ENCODE measurements at regions not wholly inside any gene's neighbourhood (a gene's known extent, or its start where the extent isn't known, plus 50 kb on each side); places are given as distances from the start of the nearest gene placed in this dataset.

DNA sequence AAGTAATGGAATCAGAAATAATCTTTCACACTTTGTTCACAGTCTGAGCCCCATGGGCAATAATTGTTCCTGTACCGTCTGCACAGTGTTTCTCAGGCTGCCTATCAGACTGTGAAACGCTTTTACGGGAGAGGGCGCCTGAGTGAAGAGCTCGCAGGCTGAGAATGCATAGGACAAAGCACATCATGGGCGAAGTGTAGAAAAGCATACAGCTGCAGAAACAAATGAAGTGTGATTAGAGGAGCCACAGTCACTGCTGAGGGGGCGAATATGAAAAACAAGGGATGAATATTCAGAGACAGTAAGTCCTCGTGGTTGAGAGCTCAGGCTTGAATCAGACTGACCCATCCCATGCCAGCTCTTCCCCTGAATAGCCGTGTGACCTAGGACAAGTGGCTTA, 438.4 kb upstream of the DCN start:
- peaks cover 24% of the 10 kb centered on the region for H3K4me1 Mint-ChIP-seq
- no peak for DNase-seq
- no peak overlapping the region for H3K4me3 Mint-ChIP-seq
- TF ChIP-seq CTCF (IDR thresholded peaks at IDR 0.05), result no peak
- H3K36me3 Mint-ChIP-seq (ENCODE audit: low read depth), result no peaks in the 10 kb centered on the region
- H3K27me3 Mint-ChIP-seq (ENCODE audit: low read depth, poor library complexity), result no peaks in the 10 kb centered on the region
- H3K9me3 Mint-ChIP-seq, result peaks cover 12% of the 10 kb centered on the region
- peak overlapping the region; percentile 50 for H3K27ac Mint-ChIP-seq

- TF ChIP-seq CTCF (IDR thresholded peaks at IDR 0.05), result no peak
- no peak for DNase-seq
- no peak overlapping the region for H3K4me3 Mint-ChIP-seq
- H3K27ac Mint-ChIP-seq, result no peak overlapping the region
- H3K27me3 Mint-ChIP-seq (ENCODE audit: low read depth, poor library complexity), result no peaks in the 10 kb centered on the region
- H3K36me3 Mint-ChIP-seq (ENCODE audit: low read depth), result no peaks in the 10 kb centered on the region
- peaks cover 27% of the 10 kb centered on the region for H3K4me1 Mint-ChIP-seq
- peaks cover 8% of the 10 kb centered on the region for H3K9me3 Mint-ChIP-seq
Measured at GRCh38 chr12:91620422-91620821, 437.8 kb upstream of the DCN start.

DNA sequence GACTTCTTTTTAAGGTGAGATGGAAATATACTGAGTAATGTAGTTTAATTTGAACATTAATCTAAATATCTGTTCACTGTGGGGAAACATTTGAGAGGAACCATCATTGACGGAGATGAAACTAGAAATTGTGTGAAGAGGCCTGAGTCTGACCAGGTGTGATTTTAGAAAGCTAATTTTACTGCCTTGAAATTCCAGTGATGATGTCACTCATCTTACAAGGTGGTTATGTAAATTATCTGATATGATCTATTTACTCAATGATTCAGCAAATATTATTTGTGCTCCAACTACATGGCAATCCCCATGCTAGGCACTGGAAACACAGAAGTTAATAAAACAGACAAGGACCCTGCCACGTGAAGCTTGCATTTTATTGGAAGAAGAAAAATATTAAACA, 435.7 kb upstream of the DCN start:
- H3K4me1 Mint-ChIP-seq, result peaks cover 33% of the 10 kb centered on the region
- no peak for DNase-seq
- H3K9me3 Mint-ChIP-seq, result no peaks in the 10 kb centered on the region
- H3K4me3 Mint-ChIP-seq, result no peak overlapping the region
- H3K27me3 Mint-ChIP-seq (ENCODE audit: low read depth, poor library complexity), result peaks cover 3% of the 10 kb centered on the region
- H3K36me3 Mint-ChIP-seq (ENCODE audit: low read depth), result no peaks in the 10 kb centered on the region
- no peak for TF ChIP-seq CTCF (IDR thresholded peaks at IDR 0.05)
- no peak overlapping the region for H3K27ac Mint-ChIP-seq

DNA sequence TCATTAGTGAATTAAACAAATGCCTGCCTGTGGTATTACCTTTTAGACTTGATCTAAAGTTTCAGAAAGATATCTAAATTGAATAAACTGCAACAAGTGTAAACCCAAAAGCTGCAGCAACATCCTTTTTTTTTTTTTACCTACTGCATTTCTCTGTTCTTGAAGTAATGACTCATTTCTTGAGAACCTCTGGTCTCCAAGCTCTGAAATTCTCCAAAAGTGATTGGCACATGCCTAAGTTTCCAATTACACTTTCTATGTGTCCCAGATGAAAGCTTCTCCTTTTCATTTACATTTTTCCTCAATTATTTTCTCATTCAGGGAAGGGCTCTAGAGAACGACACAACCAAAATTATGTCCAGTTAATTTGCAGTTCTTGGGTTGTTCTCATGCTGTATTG, 435.2 kb upstream of the DCN start:
- H3K27me3 Mint-ChIP-seq (ENCODE audit: low read depth, poor library complexity), result peaks cover 3% of the 10 kb centered on the region

GRCh38 chr12:91616416-91616815, 433.8 kb upstream of the DCN start:
- H3K36me3 Mint-ChIP-seq (ENCODE audit: low read depth), result no peaks in the 10 kb centered on the region
- H3K27me3 Mint-ChIP-seq (ENCODE audit: low read depth, poor library complexity), result peaks cover 7% of the 10 kb centered on the region
- no peaks in the 10 kb centered on the region for H3K9me3 Mint-ChIP-seq
- no peak overlapping the region for H3K27ac Mint-ChIP-seq
- no peak overlapping the region for H3K4me3 Mint-ChIP-seq
- no peak for DNase-seq
- peaks cover 24% of the 10 kb centered on the region for H3K4me1 Mint-ChIP-seq
- TF ChIP-seq CTCF (IDR thresholded peaks at IDR 0.05), result no peak

More for the DNA sequence above, 435.2 kb upstream of the DCN start:
- DNase-seq, result no peak
- H3K9me3 Mint-ChIP-seq, result no peaks in the 10 kb centered on the region
- H3K4me1 Mint-ChIP-seq, result peaks cover 32% of the 10 kb centered on the region
- no peaks in the 10 kb centered on the region for H3K36me3 Mint-ChIP-seq (ENCODE audit: low read depth)
- no peak overlapping the region for H3K4me3 Mint-ChIP-seq
- TF ChIP-seq CTCF (IDR thresholded peaks at IDR 0.05), result no peak
- no peak overlapping the region for H3K27ac Mint-ChIP-seq

GRCh38 chr12:91613223-91613779, 430.7 kb upstream of the DCN start:
- Mint-ChIP-seq H3K27ac (no peak overlapping the region), H3K36me3 (ENCODE audit: low read depth) (no peaks in the 10 kb centered on the region), H3K9me3 (no peaks in the 10 kb centered on the region), H3K4me1 (peaks cover 42% of the 10 kb centered on the region), H3K4me3 (no peak overlapping the region), H3K27me3 (ENCODE audit: low read depth, poor library complexity) (peaks cover 7% of the 10 kb centered on the region)
- no peak for TF ChIP-seq CTCF (IDR thresholded peaks at IDR 0.05)
- no peak for DNase-seq

Data from nephron progenitor cell (in vitro differentiated cells).